Heart right ventricle (tissue), 16 donors: ENCODE measurements at regions not wholly inside any gene's neighbourhood (a gene's known extent, or its start where the extent isn't known, plus 50 kb on each side); places are given as distances from the start of the nearest gene placed in this dataset.

Source experiments
- ATAC-seq, 8 donors: fragments of 200-7000 bp; cut with Tn5 transposase; one replicate each; pipeline ENCODE4 v1.9.1; 2020; ENCODE audit warnings: mild to moderate bottlenecking in 8 of 8, moderate library complexity in 8 of 8, moderate number of reproducible peaks in 1 of 8
- DNase-seq, 2 donors: peaks; one replicate each; pipeline ENCODE4 v3.0.0-alpha.2; 2020
- H3K27ac ChIP-seq, 10 donors: fragments of 200-600 bp; sonication (generic) in 2 of 10; one replicate each; pipeline versions ENCODE4 v1.5.0 to v1.8.0; 2020 to 2022; ENCODE audit warnings: mild to moderate bottlenecking in 3 of 10
- H3K27me3 ChIP-seq, 7 donors: fragments of 200-600 bp; one replicate each; pipeline ENCODE4 v1.8.0; 2021 to 2022; ENCODE audit warnings: mild to moderate bottlenecking in 2 of 7
- H3K36me3 ChIP-seq, 9 donors: fragments of 200-600 bp; sonication (generic) in 1 of 9; one replicate each; pipeline versions ENCODE4 v1.5.0 to v1.8.0; 2020 to 2022; ENCODE audit warnings: mild to moderate bottlenecking in 2 of 9
- H3K4me1 ChIP-seq, 9 donors: fragments of 200-600 bp; sonication (generic) in 1 of 9; one replicate each; pipeline versions ENCODE4 v1.5.0 to v1.8.0; 2020 to 2022; ENCODE audit warnings: mild to moderate bottlenecking in 4 of 9
- H3K4me3 ChIP-seq, 10 donors: fragments of 200-600 bp; sonication (generic) in 2 of 10; one replicate each; pipeline versions ENCODE4 v1.5.0 to v1.8.0; 2020 to 2022; ENCODE audit warnings: mild to moderate bottlenecking in 7 of 10, moderate library complexity in 2 of 10
- H3K9me3 ChIP-seq, 11 donors: fragments of 200-600 bp in 10 of 11; sonication (generic) in 2 of 11; one replicate each; pipeline versions ENCODE4 v1.5.0 to v1.8.0; 2013 to 2022; ENCODE audit warnings: mild to moderate bottlenecking in 2 of 11, control low read depth in 1 of 11, moderate library complexity in 1 of 11
- CTCF ChIP-seq, 9 donors: fragments of 200-600 bp; sonication (generic) in 2 of 9; IDR thresholded peaks; one replicate each; pipeline versions ENCODE4 v1.5.0 to v1.8.0; 2021 to 2022; ENCODE audit warnings: antibody characterized with exemption in 9 of 9, mild to moderate bottlenecking in 5 of 9, moderate library complexity in 1 of 9
- WGBS, 2 donors: extraction: QIAGEN DNeasy Blood & Tissue Kit; methylation state at CpG; one replicate each; pipeline ENCODE4 v1.1.7; 2013; ENCODE audit warnings: inconsistent platforms in 1 of 2; 5-methylcytosine and 5-hydroxymethylcytosine counted together
- intact Hi-C, 10 donors: fragments of 100-400 bp; cut with DNase I; formaldehyde crosslinking; loops; one replicate each; pipeline versions ENCODE4 v1.11.1 to v1.14.2; 2022
- donor health status: Arrhythmogenic right ventricular cardiomyopathy.
- donor health status: ischemic (EF 13 %, LVEDD 7.1; RV severe dilation, severe dysfunction).
- donor health status: healthy with polysubstance abuse.
- donor health status: DM: no; HTN: yes; CAD: no.
- donor health status: DM: no; HTN: no; CAD: no.
- donor health status: ischemic (EF 25% LVEDD 6.9; RV normal size, moderate dysfunction).
- donor health status: ischemic (EF 25% LVEDD 5.7; RV mildly dilated, moderate dysfunction).
- donor health status: healthy.
- donor health status: DM: yes; HTN: yes; CAD: no.
- donor health status: Ischemic cardiomyopathy.
- donor health status: ischemic (EF 35%, LVEDD 5.7; RV mildly dilated, moderate dysfunction).
- donor health status: nonischemic (EF 11% LVEDD 7.7; RV severe dilation, severe dysfunction).
- donor health status: DM: yes; HTN: yes; CAD: no.
- donor health status: PGD.
- donor health status: ischemic (EF 29% LVEDD 5.4; RV normal size, mild dysfunction).
- donor health status: nonischemic (EF 23%, LVEDD 6.1; RV moderate dilation, normal function).

GRCh38 chr9:708551-709432, 132.7 kb upstream of the DMRT1 start:
- Histone ChIP-seq H3K27ac (peak overlapping the region in 9 of 10 donors; percentile 40 to 78 (median 62)), H3K4me1 (peaks cover 10 to 59% (median 42%) of the 10 kb centered on the region in 9 donors), H3K4me3 (peak overlapping the region in 6 of 10 donors; percentile 3 to 38 (median 14)), H3K36me3 (peaks cover 0 to 39% (median 23%) of the 10 kb centered on the region in 9 donors), H3K27me3 (no peaks in the 10 kb centered on the region), H3K9me3 (no peaks in the 10 kb centered on the region)
- 60 to 62% methylated on average over 9 of the region's 9 CpGs for WGBS, 2 donors
- no peak for TF ChIP-seq CTCF (IDR thresholded peaks at IDR 0.05)
- no peak for DNase-seq
- intact Hi-C loops, result loop anchor here in 3 of 10 donors (2.0 to 10.0 kb wide), 3 partner anchors 38 to 94 kb away; no protein-coding TSS in a partner anchor
- peak; percentile 19 to 62 (median 42) for ATAC-seq

GRCh38 chr9:710951-711745, 130.3 kb upstream of the DMRT1 start:
- H3K9me3 ChIP-seq, result no peaks in the 10 kb centered on the region
- no peak overlapping the region for H3K27ac ChIP-seq
- no peak for TF ChIP-seq CTCF (IDR thresholded peaks at IDR 0.05)
- peaks cover 13 to 68% (median 57%) of the 10 kb centered on the region in 9 donors for H3K4me1 ChIP-seq
- DNase-seq, result no peak
- no peak for ATAC-seq
- H3K4me3 ChIP-seq, result no peak overlapping the region
- H3K27me3 ChIP-seq, result no peaks in the 10 kb centered on the region
- intact Hi-C loops, result loop anchor here in 2 of 10 donors (5.0 kb wide), 1 partner anchor 36 kb away; no protein-coding TSS in a partner anchor
- 95 to 96% methylated on average over 14 of the region's 14 CpGs for WGBS, 2 donors
- peaks cover 0 to 45% (median 23%) of the 10 kb centered on the region in 9 donors for H3K36me3 ChIP-seq

GRCh38 chr9:711761-712553, 129.5 kb upstream of the DMRT1 start:
- TF ChIP-seq CTCF (IDR thresholded peaks at IDR 0.05), result no peak
- intact Hi-C loops, result loop anchor here in 2 of 10 donors (5.0 kb wide), 1 partner anchor 35 kb away; no protein-coding TSS in a partner anchor
- Histone ChIP-seq H3K4me1 (peaks cover 13 to 68% (median 56%) of the 10 kb centered on the region in 9 donors), H3K36me3 (peaks cover 0 to 45% (median 23%) of the 10 kb centered on the region in 9 donors), H3K27ac (no peak overlapping the region), H3K4me3 (no peak overlapping the region), H3K27me3 (no peaks in the 10 kb centered on the region), H3K9me3 (no peaks in the 10 kb centered on the region)
- ATAC-seq (no peak), DNase-seq (no peak)
- 92 to 95% methylated on average over 22 of the region's 22 CpGs for WGBS, 2 donors
